Astrocyte of the cerebellum (primary cell): ENCODE measurements at regions not wholly inside any gene's neighbourhood (a gene's known extent, or its start where the extent isn't known, plus 50 kb on each side); places are given as distances from the start of the nearest gene placed in this dataset.

Source experiments
- DNase-seq: peaks from one replicate; pipeline ENCODE4 v3.0.0-alpha.2; 2011; ENCODE audit warnings: low read depth
- H3K4me3 ChIP-seq: 2 replicates; pipeline ENCODE4 v1.5.1; 2011; ENCODE audit warnings: mild to moderate bottlenecking, low read depth, low read length, moderate library complexity
- CTCF ChIP-seq: IDR thresholded peaks from 2 replicates; pipeline ENCODE4 v1.5.1; 2012; ENCODE audit warnings: low read length, low read depth, moderate library complexity, mild to moderate bottlenecking; ENCODE audit errors: missing control alignments
- in situ Hi-C: cut with HindIII; loops from 2 replicates; pipeline ENCODE4 v1.10.0; 2017; ENCODE audit warnings: low sequenced_read_pairs

- no peak for TF ChIP-seq CTCF
- H3K4me3 ChIP-seq, result no peak overlapping the region
- in situ Hi-C loops, result no loop called here
- no peak for DNase-seq
Measured at GRCh38 chr10:7048061-7048460, 362.8 kb downstream of the SFMBT2 start.

- in situ Hi-C loops, result no loop called here
- TF ChIP-seq CTCF, result no peak
- H3K4me3 ChIP-seq, result no peak overlapping the region
- no peak for DNase-seq
Measured at GRCh38 chr10:7046615-7047014, 364.2 kb downstream of the SFMBT2 start.

- no peak for DNase-seq
- no peak overlapping the region for H3K4me3 ChIP-seq
- in situ Hi-C loops, result no loop called here
- TF ChIP-seq CTCF, result no peak
Measured at GRCh38 chr10:7045891-7046599, 364.8 kb downstream of the SFMBT2 start.

GRCh38 chr10:7043055-7043653 lies 367.7 kb downstream of the SFMBT2 start:
- in situ Hi-C loops, result no loop called here
- H3K4me3 ChIP-seq, result no peak overlapping the region
- no peak for DNase-seq
- TF ChIP-seq CTCF, result no peak

- no peak for DNase-seq
- TF ChIP-seq CTCF, result no peak
- in situ Hi-C loops, result no loop called here
- H3K4me3 ChIP-seq, result no peak overlapping the region
Measured at GRCh38 chr10:7042419-7043054, 368.3 kb downstream of the SFMBT2 start.

DNA sequence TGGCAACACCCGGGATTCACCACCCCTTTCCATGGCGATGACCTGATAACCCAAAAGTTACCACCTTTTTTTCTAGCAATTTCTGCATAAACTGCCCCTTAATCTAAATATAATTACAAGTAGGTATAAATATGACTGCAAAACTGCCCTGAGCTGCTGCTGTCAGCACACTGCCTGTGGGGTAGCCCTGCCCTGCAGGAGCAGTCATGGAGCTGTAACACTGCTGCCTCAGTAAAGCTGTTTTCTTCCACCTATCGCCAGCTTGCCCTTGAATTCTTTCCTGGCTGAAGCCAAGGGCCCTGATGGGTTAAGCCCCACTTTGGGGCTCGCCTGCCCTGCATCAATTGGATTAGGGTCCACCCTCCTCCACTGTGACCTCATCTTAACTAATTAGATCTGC lies 368.8 kb downstream of the SFMBT2 start:
- no peak for TF ChIP-seq CTCF
- no peak for DNase-seq
- in situ Hi-C loops, result no loop called here

More for the DNA sequence above, 368.8 kb downstream of the SFMBT2 start:
- H3K4me3 ChIP-seq, result no peak overlapping the region
